Hepatocyte (in vitro differentiated cells): ENCODE measurements at regions not wholly inside any gene's neighbourhood (a gene's known extent, or its start where the extent isn't known, plus 50 kb on each side); places are given as distances from the start of the nearest gene placed in this dataset.
"Not testable (repeated sequence)": the region's sequence is repeated elsewhere in the genome, so short reads cannot be mapped to it uniquely, and the experiment has no call there.

Experiments used
- DNase-seq: peaks from one replicate; pipeline ENCODE4 v3.0.0-alpha.2; 2016; ENCODE audit warnings: low spot score
- H2AFZ ChIP-seq: fragments of 200-600 bp; sonication (generic); 2 replicates; pipeline ENCODE4 v1.6.0; 2016; ENCODE audit warnings: antibody characterized with exemption, mild to moderate bottlenecking
- H3K27ac ChIP-seq: fragments of 200-600 bp; sonication (generic); 2 replicates; pipeline ENCODE4 v1.5.1; 2016; ENCODE audit warnings: mild to moderate bottlenecking
- H3K27me3 ChIP-seq: fragments of 200-600 bp; sonication (generic); 2 replicates; pipeline ENCODE4 v1.6.1; 2016
- H3K36me3 ChIP-seq: fragments of 200-600 bp; sonication (generic); replicated peaks from 2 replicates; pipeline ENCODE4 v1.5.1; 2016; ENCODE audit warnings: low read depth; ENCODE audit not compliant: insufficient read depth
- H3K4me1 ChIP-seq: fragments of 200-600 bp; sonication (generic); 2 replicates; pipeline ENCODE4 v1.5.1; 2016; ENCODE audit warnings: mild to moderate bottlenecking, moderate library complexity; ENCODE audit not compliant: insufficient read depth
- H3K4me2 ChIP-seq: fragments of 200-600 bp; sonication (generic); 2 replicates; pipeline ENCODE4 v1.6.0; 2016
- H3K4me3 ChIP-seq: fragments of 200-600 bp; sonication (generic); 2 replicates; pipeline ENCODE4 v1.5.1; 2016; ENCODE audit warnings: mild to moderate bottlenecking
- H3K79me2 ChIP-seq: fragments of 200-600 bp; sonication (generic); 2 replicates; pipeline ENCODE4 v1.6.0; 2017; ENCODE audit warnings: mild to moderate bottlenecking
- H3K9me2 ChIP-seq: fragments of 200-600 bp; sonication (generic); replicated peaks from 2 replicates; pipeline ENCODE4 v1.6.0; 2017; ENCODE audit warnings: mild to moderate bottlenecking; ENCODE audit not compliant: insufficient read depth
- H3K9me3 ChIP-seq: fragments of 200-600 bp; sonication (generic); 2 replicates; pipeline ENCODE4 v1.5.1; 2016; ENCODE audit warnings: low read depth, mild to moderate bottlenecking
- H4K20me1 ChIP-seq: fragments of 200-600 bp; sonication (generic); 2 replicates; pipeline ENCODE4 v1.6.0; 2016; ENCODE audit warnings: mild to moderate bottlenecking; ENCODE audit not compliant: insufficient read depth, poor library complexity, severe bottlenecking
- EZH2 ChIP-seq: fragments of 200-600 bp; sonication (generic); IDR thresholded peaks from 2 replicates; pipeline ENCODE4 v1.6.1; 2016; ENCODE audit warnings: antibody characterized with exemption, mild to moderate bottlenecking, borderline replicate concordance
- EZH2phosphoT487 ChIP-seq: fragments of 200-600 bp; sonication (generic); IDR thresholded peaks from one replicate; pipeline ENCODE4 v1.6.1; 2018; ENCODE audit warnings: antibody characterized with exemption, mild to moderate bottlenecking, low read depth, moderate library complexity; ENCODE audit not compliant: unreplicated experiment, severe bottlenecking
- WGBS: methylation state at CpG from one replicate; pipeline ENCODE4 v1.1.6; 2016; ENCODE audit warnings: low lambda C conversion rate; ENCODE audit errors: missing lambda C conversion rate; 5-methylcytosine and 5-hydroxymethylcytosine counted together
- TF ChIP-seq, protein P1 (sequence below): fragments of 200-600 bp; sonication (generic); IDR thresholded peaks from 2 replicates; pipeline ENCODE4 v1.5.1; 2016; ENCODE audit warnings: antibody characterized with exemption, mild to moderate bottlenecking; ENCODE audit not compliant: poor library complexity

DNA sequence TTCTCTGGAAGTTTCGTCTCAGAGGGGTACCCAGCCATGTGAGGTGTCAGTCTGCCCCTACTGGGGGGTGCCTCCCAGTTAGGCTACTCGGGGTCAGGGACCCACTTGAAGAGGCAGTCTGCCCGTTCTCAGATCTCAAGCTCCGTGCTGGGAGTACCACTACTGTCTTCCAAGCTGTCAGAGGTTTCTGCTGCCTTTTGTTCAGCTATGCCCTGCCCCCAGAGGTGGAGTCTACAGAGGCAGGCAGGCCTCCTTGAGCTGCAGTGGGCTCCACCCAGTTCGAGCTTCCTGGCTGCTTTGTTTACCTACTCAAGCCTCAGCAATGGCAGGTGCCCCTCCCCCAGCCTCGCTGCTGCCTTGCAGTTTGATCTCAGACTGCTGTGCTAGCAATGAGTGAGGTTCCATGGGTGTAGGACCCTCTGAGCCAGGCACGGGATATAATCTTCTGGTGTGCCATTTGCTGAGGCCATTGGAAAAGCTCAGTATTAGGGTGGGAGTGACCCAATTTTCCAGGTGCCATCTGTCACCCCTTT lies 71.0 kb upstream of the SH3GLB1 start:
- not testable (repeated sequence) for H3K36me3 ChIP-seq, H4K20me1 ChIP-seq, H2AFZ ChIP-seq, H3K4me2 ChIP-seq, H3K9me3 ChIP-seq, H3K9me2 ChIP-seq, H3K27me3 ChIP-seq, H3K4me1 ChIP-seq, H3K4me3 ChIP-seq, H3K27ac ChIP-seq, H3K79me2 ChIP-seq, DNase-seq
- WGBS: 88% methylated on average over 7 of the region's 7 CpGs

DNA sequence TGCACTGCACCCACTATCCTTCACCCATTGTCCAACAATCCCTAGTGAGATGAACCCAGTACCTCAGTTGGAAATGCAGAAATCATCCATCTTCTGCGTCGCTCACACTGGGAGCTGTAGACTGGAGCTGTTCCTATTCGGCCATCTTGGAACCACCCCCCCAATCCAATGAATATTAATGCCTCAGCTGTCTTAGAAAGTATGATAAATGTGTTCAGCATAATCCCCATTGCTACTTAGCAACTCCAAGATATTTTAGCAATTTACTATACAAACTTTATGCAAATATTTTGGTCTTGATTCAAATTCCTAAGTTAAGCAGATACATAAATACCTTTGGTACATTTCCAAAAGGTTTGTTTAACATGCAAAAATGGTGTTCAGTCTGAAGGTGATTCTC lies 70.5 kb upstream of the SH3GLB1 start:
- WGBS: 95% methylated on average over 3 of the region's 3 CpGs
- TF ChIP-seq, protein P1, sequence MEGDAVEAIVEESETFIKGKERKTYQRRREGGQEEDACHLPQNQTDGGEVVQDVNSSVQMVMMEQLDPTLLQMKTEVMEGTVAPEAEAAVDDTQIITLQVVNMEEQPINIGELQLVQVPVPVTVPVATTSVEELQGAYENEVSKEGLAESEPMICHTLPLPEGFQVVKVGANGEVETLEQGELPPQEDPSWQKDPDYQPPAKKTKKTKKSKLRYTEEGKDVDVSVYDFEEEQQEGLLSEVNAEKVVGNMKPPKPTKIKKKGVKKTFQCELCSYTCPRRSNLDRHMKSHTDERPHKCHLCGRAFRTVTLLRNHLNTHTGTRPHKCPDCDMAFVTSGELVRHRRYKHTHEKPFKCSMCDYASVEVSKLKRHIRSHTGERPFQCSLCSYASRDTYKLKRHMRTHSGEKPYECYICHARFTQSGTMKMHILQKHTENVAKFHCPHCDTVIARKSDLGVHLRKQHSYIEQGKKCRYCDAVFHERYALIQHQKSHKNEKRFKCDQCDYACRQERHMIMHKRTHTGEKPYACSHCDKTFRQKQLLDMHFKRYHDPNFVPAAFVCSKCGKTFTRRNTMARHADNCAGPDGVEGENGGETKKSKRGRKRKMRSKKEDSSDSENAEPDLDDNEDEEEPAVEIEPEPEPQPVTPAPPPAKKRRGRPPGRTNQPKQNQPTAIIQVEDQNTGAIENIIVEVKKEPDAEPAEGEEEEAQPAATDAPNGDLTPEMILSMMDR: no peak
- no peak for TF ChIP-seq EZH2
- TF ChIP-seq EZH2phosphoT487: no peak
- Histone ChIP-seq H3K4me3 (no peak overlapping the region), H3K9me2 (no peaks in the 10 kb centered on the region), H4K20me1 (no peaks in the 10 kb centered on the region), H3K36me3 (no peaks in the 10 kb centered on the region), H3K4me1 (no peaks in the 10 kb centered on the region), H2AFZ (no peak overlapping the region), H3K79me2 (no peaks in the 10 kb centered on the region), H3K4me2 (no peak overlapping the region), H3K27me3 (no peaks in the 10 kb centered on the region), H3K9me3 (no peaks in the 10 kb centered on the region), H3K27ac (no peak overlapping the region)
- no peak for DNase-seq

DNA sequence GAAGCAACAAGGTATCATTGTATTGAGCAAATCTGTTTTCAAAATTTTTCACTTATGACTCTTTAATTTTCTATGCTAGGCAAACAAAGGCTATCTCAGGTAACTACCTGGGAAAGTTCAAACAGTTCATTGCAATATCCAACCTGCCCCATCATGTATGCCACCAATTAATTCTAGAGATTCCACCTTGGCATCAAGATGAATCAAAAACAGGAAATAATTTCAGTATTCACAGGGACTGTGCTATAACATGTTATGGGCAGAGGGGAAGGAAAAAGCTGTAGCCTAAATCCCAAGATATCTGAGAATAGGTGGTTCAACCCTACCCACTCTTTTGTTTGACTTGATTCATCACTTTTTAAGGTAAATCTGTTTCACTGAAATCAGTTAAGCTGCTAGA lies 67.5 kb upstream of the SH3GLB1 start:
- no peaks in the 10 kb centered on the region for H3K79me2 ChIP-seq
- H3K4me1 ChIP-seq: no peaks in the 10 kb centered on the region
- H3K4me2 ChIP-seq: no peak overlapping the region
- no peak for TF ChIP-seq EZH2
- TF ChIP-seq, protein P1: no peak
- TF ChIP-seq EZH2phosphoT487: no peak
- DNase-seq: no peak
- H2AFZ ChIP-seq: no peak overlapping the region
- no peaks in the 10 kb centered on the region for H3K9me2 ChIP-seq
- no peaks in the 10 kb centered on the region for H4K20me1 ChIP-seq
- no peaks in the 10 kb centered on the region for H3K9me3 ChIP-seq
- H3K27ac ChIP-seq: no peak overlapping the region
- no peaks in the 10 kb centered on the region for H3K27me3 ChIP-seq
- no peak overlapping the region for H3K4me3 ChIP-seq
- H3K36me3 ChIP-seq: no peaks in the 10 kb centered on the region

DNA sequence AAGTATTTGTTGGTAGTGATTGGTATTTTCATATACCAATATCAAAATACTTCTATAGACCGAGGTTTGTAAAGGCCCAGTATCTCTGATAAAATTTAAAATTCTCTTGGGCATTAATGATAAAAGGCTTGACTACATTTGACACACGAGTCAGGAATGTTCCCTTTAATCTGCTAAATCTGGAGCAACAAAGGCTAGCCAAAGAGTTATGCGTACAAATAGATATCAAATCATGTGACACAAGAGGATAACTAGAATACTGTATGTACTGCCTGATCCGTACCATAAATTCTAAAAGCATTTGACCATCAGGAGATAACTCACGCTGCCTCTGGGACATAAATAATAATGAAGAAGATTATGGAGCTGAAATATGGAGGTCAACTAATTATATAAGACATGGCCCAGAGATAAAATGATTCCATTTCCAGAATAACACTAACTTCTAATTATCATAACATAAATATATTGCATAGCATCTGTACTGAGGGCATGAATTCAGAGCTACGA lies 64.2 kb upstream of the SH3GLB1 start:
- no peaks in the 10 kb centered on the region for H3K9me3 ChIP-seq
- 68% methylated on average over 6 of the region's 6 CpGs for WGBS
- no peak for DNase-seq
- H3K9me2 ChIP-seq: no peaks in the 10 kb centered on the region
- H3K27ac ChIP-seq: no peak overlapping the region
- no peaks in the 10 kb centered on the region for H4K20me1 ChIP-seq
- no peak overlapping the region for H3K4me2 ChIP-seq
- H2AFZ ChIP-seq: no peak overlapping the region
- H3K4me3 ChIP-seq: no peak overlapping the region
- no peaks in the 10 kb centered on the region for H3K79me2 ChIP-seq
- no peaks in the 10 kb centered on the region for H3K27me3 ChIP-seq
- no peaks in the 10 kb centered on the region for H3K4me1 ChIP-seq
- no peaks in the 10 kb centered on the region for H3K36me3 ChIP-seq
- TF ChIP-seq, protein P1: no peak
- TF ChIP-seq EZH2phosphoT487 (no peak), EZH2 (no peak)
